K562 (cell line): ENCODE measurements at regions not wholly inside any gene's neighbourhood (a gene's known extent, or its start where the extent isn't known, plus 50 kb on each side); places are given as distances from the start of the nearest gene placed in this dataset.
A peak's percentile ranks its signal among the peaks of the same experiment; 100 is the strongest.

ENCODE experiments used
- BHLHE40 ChIP-seq: IDR thresholded peaks from 2 replicates; pipeline ENCODE4 v1.6.1; 2011; ENCODE audit warnings: low read length, improper control_type of control experiment
- C11orf30 ChIP-seq: fragments of 450-650 bp; IDR thresholded peaks from 2 replicates; pipeline ENCODE4 v1.6.1; 2016; ENCODE audit warnings: low read depth, mild to moderate bottlenecking
- CBX8 ChIP-seq: fragments of 200-600 bp; sonication (generic); IDR thresholded peaks from 2 replicates; pipeline ENCODE4 v1.6.1; 2012; ENCODE audit warnings: borderline replicate concordance, mixed run types, low read depth, mild to moderate bottlenecking, moderate library complexity, mixed read lengths, low read length, control low read depth, inconsistent platforms; ENCODE audit not compliant: poor library complexity, severe bottlenecking; ENCODE audit errors: extremely low read depth
- EHMT2 ChIP-seq: fragments of 450-650 bp; IDR thresholded peaks from 2 replicates; pipeline ENCODE4 v1.6.1; 2018; ENCODE audit warnings: antibody characterized with exemption
- EP300 ChIP-seq: IDR thresholded peaks from 2 replicates; pipeline ENCODE4 v1.6.1; 2012; ENCODE audit warnings: low read length, improper control_type of control experiment
- HDAC6 ChIP-seq: IDR thresholded peaks from 2 replicates; pipeline ENCODE4 v1.6.1; 2012; ENCODE audit warnings: low read depth, mild to moderate bottlenecking, control low read depth, inconsistent platforms, low read length, moderate library complexity
- HMBOX1 ChIP-seq: sonication (generic); IDR thresholded peaks from 2 replicates; pipeline ENCODE4 v1.6.1; 2016
- IRF1 ChIP-seq: sonication (generic); formaldehyde crosslinking; IDR thresholded peaks from 2 replicates; pipeline ENCODE4 v1.8.0; 2022; ENCODE audit warnings: missing genetic modification reagents, mild to moderate bottlenecking, borderline replicate concordance
- MEIS2 ChIP-seq: fragments of 450-650 bp; IDR thresholded peaks from 2 replicates; pipeline ENCODE4 v1.6.1; 2014; ENCODE audit warnings: mild to moderate bottlenecking; ENCODE audit not compliant: partially characterized antibody
- MYC ChIP-seq, 2 experiments: fragments of 250-450 bp in 1 of 2; sonication (Bioruptor Pico) in 1 of 2; IDR thresholded peaks; 2 replicates each; pipeline versions ENCODE4 v1.5.1 to v1.6.1; 2012 to 2021; ENCODE audit warnings: low read depth in 2 of 2, borderline replicate concordance in 1 of 2, improper control_type of control experiment in 1 of 2, low read length in 1 of 2, mild to moderate bottlenecking in 1 of 2, moderate library complexity in 1 of 2
- PHB ChIP-seq: fragments of 250-450 bp; sonication (Bioruptor Pico); IDR thresholded peaks from 2 replicates; pipeline ENCODE4 v1.5.0; 2021
- POLR2H ChIP-seq: IDR thresholded peaks from 2 replicates; pipeline ENCODE4 v1.6.1; 2016; ENCODE audit warnings: missing genetic modification characterization, low read depth, mild to moderate bottlenecking, control low read depth, missing compliant biosample characterization, moderate library complexity
- RFX5 ChIP-seq: IDR thresholded peaks from 2 replicates; pipeline ENCODE4 v1.6.1; 2011; ENCODE audit warnings: low read depth, mild to moderate bottlenecking, improper control_type of control experiment, low read length
- SNAPC5 ChIP-seq: fragments of 250-450 bp; sonication (Bioruptor Pico); IDR thresholded peaks from 2 replicates; pipeline ENCODE4 v1.8.0; 2021; ENCODE audit warnings: moderate library complexity, mild to moderate bottlenecking, inconsistent platforms
- STAT5B ChIP-seq: fragments of 250-450 bp; sonication (Bioruptor Pico); IDR thresholded peaks from 2 replicates; pipeline ENCODE4 v1.8.0; 2021; ENCODE audit warnings: mild to moderate bottlenecking, inconsistent platforms
- THAP7 ChIP-seq: fragments of 250-450 bp; sonication (Bioruptor Pico); IDR thresholded peaks from 2 replicates; pipeline ENCODE4 v1.5.0; 2021
- USF1 ChIP-seq: sonication (generic); formaldehyde crosslinking; IDR thresholded peaks from 2 replicates; pipeline ENCODE4 v1.9.0; 2022; ENCODE audit warnings: mild to moderate bottlenecking, missing genetic modification reagents
- ZNF212 ChIP-seq: fragments of 450-650 bp; formaldehyde crosslinking; IDR thresholded peaks from 2 replicates; pipeline ENCODE4 v1.4.0; 2020; ENCODE audit warnings: mild to moderate bottlenecking

DNA sequence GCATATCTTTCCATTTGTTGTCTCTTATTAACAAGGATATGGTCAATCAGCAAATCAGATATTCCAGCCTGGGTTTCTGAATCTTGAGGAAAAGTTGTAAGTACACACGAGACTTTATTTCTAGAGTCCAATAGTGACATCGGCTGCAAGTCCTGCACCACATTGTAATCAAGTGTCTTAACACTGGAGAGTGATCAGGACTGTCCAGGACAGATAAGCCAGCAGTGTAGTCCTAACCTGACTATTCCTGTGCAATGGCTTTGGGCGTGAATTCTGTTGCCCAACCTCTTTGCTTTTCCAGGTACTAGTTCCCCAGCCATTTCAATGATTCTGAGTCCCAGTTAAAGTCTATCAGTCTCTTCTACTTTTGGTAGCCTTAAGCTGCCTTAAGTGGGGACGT is 395.0 kb downstream of the PCDH10 start (continued):
- TF ChIP-seq MEIS2 = no peak
- no peak for TF ChIP-seq BHLHE40
- TF ChIP-seq POLR2H (tag) = no peak
- no peak for TF ChIP-seq HDAC6
- no peak for TF ChIP-seq MYC (IDR thresholded peaks at IDR 0.05; ENCODE audit: low read depth, low read length)
- TF ChIP-seq MYC (CRISPR knock-in tag; IDR thresholded peaks at IDR 0.05; ENCODE audit: borderline replicate concordance, low read depth) = no peak
- no peak for TF ChIP-seq CBX8
- TF ChIP-seq RFX5 = no peak
- 0 out of 2 replicates have a peak, but pooled peaks have one; percentile 43 for TF ChIP-seq HMBOX1
- TF ChIP-seq EHMT2 = no peak
- no peak for TF ChIP-seq PHB (CRISPR knock-in tag)
- no peak for TF ChIP-seq C11orf30
- no peak for TF ChIP-seq USF1 (CRISPR knock-in tag)
- TF ChIP-seq EP300 = no peak; the same call in 1 of the 2 replicates
- no peak for TF ChIP-seq SNAPC5
- TF ChIP-seq IRF1 (CRISPR knock-in tag) = no peak
- TF ChIP-seq THAP7 = no peak
- no peak for TF ChIP-seq ZNF212 (CRISPR knock-in tag)
- TF ChIP-seq STAT5B (CRISPR knock-in tag) = no peak
